ENCODE measurements at regions not wholly inside any gene's neighbourhood (a gene's known extent, or its start where the extent isn't known, plus 50 kb on each side); places are given as distances from the start of the nearest gene placed in this dataset.

DNA sequence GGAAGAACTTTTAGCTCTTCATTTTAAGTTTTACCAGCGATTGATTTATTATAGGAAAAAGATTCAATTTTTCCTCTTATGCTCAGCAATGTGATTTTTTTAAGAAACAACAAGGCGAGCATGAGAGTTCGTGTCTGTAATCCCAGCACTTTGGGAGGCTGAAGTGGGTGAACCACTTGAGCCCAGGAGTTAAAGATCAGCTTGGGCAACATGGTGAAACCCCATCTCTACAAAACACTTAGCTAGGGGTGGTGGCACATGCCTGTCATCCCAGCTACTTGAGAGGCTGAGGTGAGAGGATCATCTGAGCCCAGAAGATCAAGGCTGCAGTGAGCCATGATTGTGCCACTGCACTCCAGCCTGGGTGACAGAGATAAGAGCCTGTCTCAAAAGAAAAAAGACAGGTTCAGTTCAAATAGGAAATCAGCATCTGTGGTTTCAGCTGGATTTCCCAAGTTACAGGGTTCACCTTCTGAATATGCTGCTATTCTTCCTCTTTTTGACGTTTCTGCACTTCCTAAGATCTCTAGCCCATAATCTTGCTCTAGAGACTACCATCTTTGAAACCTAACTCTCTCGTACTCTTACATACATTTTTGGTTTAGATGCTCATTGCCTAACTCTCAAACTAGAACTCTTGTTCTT, 274.7 kb downstream of the SEC23A start:
- Histone ChIP-seq H3K27ac (peak overlapping the region in 1 of 2 donors; percentile 80), H3K4me3 (no peak overlapping the region), H3K9me3 (no peaks in the 10 kb centered on the region), H3K27me3 (no peaks in the 10 kb centered on the region), H3K36me3 (no peaks in the 10 kb centered on the region), H3K4me1 (no peaks in the 10 kb centered on the region)
- peak in 1 of 4 donors; percentile 34 for DNase-seq
- intact Hi-C loops (cut with DNase I): no loop called here
- peak; percentile 50 for ATAC-seq
- TF ChIP-seq, protein P1, sequence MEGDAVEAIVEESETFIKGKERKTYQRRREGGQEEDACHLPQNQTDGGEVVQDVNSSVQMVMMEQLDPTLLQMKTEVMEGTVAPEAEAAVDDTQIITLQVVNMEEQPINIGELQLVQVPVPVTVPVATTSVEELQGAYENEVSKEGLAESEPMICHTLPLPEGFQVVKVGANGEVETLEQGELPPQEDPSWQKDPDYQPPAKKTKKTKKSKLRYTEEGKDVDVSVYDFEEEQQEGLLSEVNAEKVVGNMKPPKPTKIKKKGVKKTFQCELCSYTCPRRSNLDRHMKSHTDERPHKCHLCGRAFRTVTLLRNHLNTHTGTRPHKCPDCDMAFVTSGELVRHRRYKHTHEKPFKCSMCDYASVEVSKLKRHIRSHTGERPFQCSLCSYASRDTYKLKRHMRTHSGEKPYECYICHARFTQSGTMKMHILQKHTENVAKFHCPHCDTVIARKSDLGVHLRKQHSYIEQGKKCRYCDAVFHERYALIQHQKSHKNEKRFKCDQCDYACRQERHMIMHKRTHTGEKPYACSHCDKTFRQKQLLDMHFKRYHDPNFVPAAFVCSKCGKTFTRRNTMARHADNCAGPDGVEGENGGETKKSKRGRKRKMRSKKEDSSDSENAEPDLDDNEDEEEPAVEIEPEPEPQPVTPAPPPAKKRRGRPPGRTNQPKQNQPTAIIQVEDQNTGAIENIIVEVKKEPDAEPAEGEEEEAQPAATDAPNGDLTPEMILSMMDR (IDR thresholded peaks at IDR 0.05): no peak

DNA sequence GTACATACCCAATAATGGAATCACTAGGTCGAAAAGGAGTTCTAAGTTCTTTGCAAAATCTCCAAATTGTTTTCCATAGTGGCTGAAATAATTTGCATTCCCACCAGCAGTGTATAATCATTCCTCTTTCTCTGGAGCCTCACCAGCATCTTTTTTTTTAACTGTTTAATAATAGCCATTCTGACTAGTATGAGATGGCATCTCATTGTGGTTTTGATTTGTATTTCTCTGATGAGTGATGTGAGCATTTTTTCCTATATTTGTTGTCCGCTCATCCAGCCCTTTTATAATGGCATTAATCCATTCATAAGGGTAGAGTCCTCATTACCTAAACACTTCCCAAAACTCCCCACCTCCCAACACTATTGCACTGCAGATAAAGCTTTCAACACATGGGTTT, 278.3 kb downstream of the SEC23A start:
- H3K27ac ChIP-seq: no peak overlapping the region
- DNase-seq (no peak), ATAC-seq (no peak)
- TF ChIP-seq, protein P1 (IDR thresholded peaks at IDR 0.05): no peak
- no peaks in the 10 kb centered on the region for H3K36me3 ChIP-seq
- intact Hi-C loops (cut with DNase I): no loop called here
- no peaks in the 10 kb centered on the region for H3K4me1 ChIP-seq
- no peaks in the 10 kb centered on the region for H3K27me3 ChIP-seq
- H3K4me3 ChIP-seq: no peak overlapping the region
- H3K9me3 ChIP-seq: no peaks in the 10 kb centered on the region

DNA sequence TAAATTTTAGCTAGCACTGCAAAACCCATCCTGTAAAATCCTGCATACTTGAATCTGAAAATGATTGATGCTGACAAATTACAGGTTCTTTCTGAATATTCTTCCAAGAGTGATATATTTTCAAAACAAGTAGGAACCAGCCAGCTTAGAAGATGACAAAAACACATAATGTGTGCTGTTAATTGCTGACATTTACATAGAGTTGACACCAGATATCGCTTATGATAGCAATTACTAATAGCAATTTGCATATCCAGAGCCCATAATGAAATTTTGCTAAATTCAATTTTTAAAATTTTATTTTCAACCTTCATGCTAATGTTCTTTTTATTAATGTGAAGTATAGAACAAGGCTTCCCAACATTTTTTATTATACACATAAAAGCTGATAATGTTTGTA, 284.5 kb downstream of the SEC23A start:
- ATAC-seq (no peak), DNase-seq (no peak)
- no peak overlapping the region for H3K27ac ChIP-seq
- H3K4me1 ChIP-seq: no peaks in the 10 kb centered on the region
- no peak overlapping the region for H3K4me3 ChIP-seq
- intact Hi-C loops (cut with DNase I): no loop called here
- H3K9me3 ChIP-seq: no peaks in the 10 kb centered on the region
- H3K36me3 ChIP-seq: no peaks in the 10 kb centered on the region
- TF ChIP-seq, protein P1 (IDR thresholded peaks at IDR 0.05): no peak
- H3K27me3 ChIP-seq: no peaks in the 10 kb centered on the region

DNA sequence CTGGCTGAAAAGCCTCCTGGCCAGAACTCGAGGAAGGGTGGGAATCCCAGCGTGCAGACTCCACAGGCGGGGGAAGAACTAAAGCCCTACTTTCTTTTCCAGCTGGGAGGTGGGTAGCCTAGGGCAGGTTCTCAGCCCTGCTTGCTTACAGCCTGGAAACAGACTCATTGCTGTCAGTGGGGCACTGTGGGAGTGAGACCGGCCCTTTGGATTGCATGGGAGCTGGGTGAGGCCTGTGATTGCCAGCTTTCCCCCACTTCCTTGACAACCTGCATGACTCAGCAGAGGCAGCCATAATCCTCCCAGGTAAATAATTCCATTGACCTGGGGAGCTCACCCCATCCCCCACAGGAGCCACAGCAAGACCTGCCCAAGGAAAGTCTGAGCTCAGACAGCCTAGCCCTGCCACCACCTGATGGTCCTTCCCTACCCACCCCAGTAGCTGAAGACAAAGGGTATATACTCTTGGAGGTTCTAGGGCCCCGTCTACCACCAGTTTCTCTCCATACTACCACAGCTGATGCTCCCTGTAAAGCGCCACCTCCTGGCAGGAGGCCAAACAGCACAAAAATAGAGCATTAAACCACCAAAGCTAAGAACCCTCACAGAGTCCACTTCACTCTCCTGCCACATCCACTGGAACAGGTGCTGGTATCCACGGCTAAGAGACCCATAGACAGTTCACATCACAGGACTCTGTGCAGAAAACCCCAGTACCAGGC, 294.1 kb downstream of the SEC23A start:
- DNase-seq: no peak
- intact Hi-C loops (cut with DNase I): no loop called here
- H3K9me3 ChIP-seq: peaks cover 0 to 2% of the 10 kb centered on the region in 2 donors
- H3K4me3 ChIP-seq: no peak overlapping the region
- H3K27me3 ChIP-seq: no peaks in the 10 kb centered on the region
- H3K4me1 ChIP-seq: no peaks in the 10 kb centered on the region
- ATAC-seq: no peak
- H3K27ac ChIP-seq: no peak overlapping the region
- H3K36me3 ChIP-seq: no peaks in the 10 kb centered on the region
- TF ChIP-seq, protein P1 (IDR thresholded peaks at IDR 0.05): no peak

DNA sequence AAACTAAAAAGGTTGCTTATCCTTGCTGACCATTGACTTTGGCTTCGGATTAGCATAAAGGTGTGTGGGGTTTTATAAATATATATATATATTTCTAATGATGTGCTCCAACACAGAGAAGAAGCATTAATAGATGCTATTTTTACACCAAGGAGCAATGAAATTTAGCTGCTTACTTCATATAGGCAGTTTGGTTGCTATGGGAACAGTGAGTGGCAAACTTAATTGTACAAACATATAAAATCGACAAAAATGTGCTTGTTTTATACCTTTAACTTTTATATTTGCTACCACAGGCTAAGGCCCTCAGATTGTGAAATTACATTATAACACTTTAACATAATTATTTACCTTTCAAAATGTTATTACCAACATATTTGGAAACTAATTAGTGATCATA, 303.4 kb downstream of the SEC23A start:
- TF ChIP-seq, protein P1 (IDR thresholded peaks at IDR 0.05): no peak
- DNase-seq: no peak
- no peak for ATAC-seq
- Histone ChIP-seq H3K9me3 (peaks cover 0 to 21% of the 10 kb centered on the region in 2 donors), H3K36me3 (no peaks in the 10 kb centered on the region), H3K4me3 (no peak overlapping the region), H3K4me1 (no peaks in the 10 kb centered on the region), H3K27me3 (no peaks in the 10 kb centered on the region), H3K27ac (no peak overlapping the region)
- intact Hi-C loops (cut with DNase I): no loop called here

Data from left lung (tissue), 4 donors.